Activated naive CD4-positive, alpha-beta T cell treated with anti-CD3 and anti-CD28 coated beads, Interleukin-2, amount 50 U/mL, for 16 hours (primary cell): ENCODE measurements at regions not wholly inside any gene's neighbourhood (a gene's known extent, or its start where the extent isn't known, plus 50 kb on each side); places are given as distances from the start of the nearest gene placed in this dataset.

ENCODE experiments used
- DNase-seq: peaks from one replicate; pipeline ENCODE4 v3.0.0-alpha.2; 2020

- no peak for DNase-seq
Observed at GRCh38 chr13:107075576-107075975, 507.6 kb upstream of the ARGLU1 start.

GRCh38 chr13:107070792-107071191, 502.9 kb upstream of the ARGLU1 start:
- no peak for DNase-seq

- DNase-seq: no peak
Observed at GRCh38 chr13:107069108-107069776, 501.3 kb upstream of the ARGLU1 start.

- DNase-seq: no peak
Observed at GRCh38 chr13:107067381-107067780, 499.4 kb upstream of the ARGLU1 start.

- DNase-seq: no peak
Observed at GRCh38 chr13:107066355-107066754, 498.4 kb upstream of the ARGLU1 start.

- no peak for DNase-seq
Observed at GRCh38 chr13:107065036-107065435, 497.1 kb upstream of the ARGLU1 start.

GRCh38 chr13:107057028-107057631, 489.2 kb upstream of the ARGLU1 start:
- no peak for DNase-seq

- no peak for DNase-seq
Observed at GRCh38 chr13:107043021-107043956, 475.4 kb upstream of the ARGLU1 start.

- no peak for DNase-seq
Observed at GRCh38 chr13:107035778-107036177, 467.8 kb upstream of the ARGLU1 start.

GRCh38 chr13:107035186-107035585, 467.2 kb upstream of the ARGLU1 start:
- DNase-seq: no peak

- no peak for DNase-seq
Observed at GRCh38 chr13:107034236-107034872, 466.4 kb upstream of the ARGLU1 start.

GRCh38 chr13:107031716-107032115, 463.8 kb upstream of the ARGLU1 start:
- no peak for DNase-seq

GRCh38 chr13:107028751-107029150, 460.8 kb upstream of the ARGLU1 start:
- no peak for DNase-seq

- no peak for DNase-seq
Observed at GRCh38 chr13:107025991-107026390, 458.1 kb upstream of the ARGLU1 start.

GRCh38 chr13:107023335-107023734, 455.4 kb upstream of the ARGLU1 start:
- no peak for DNase-seq

GRCh38 chr13:107020393-107020792, 452.5 kb upstream of the ARGLU1 start:
- DNase-seq: no peak

GRCh38 chr13:107018285-107018684, 450.3 kb upstream of the ARGLU1 start:
- no peak for DNase-seq

- DNase-seq: no peak
Observed at GRCh38 chr13:107006661-107007060, 438.7 kb upstream of the ARGLU1 start.

GRCh38 chr13:107005577-107005976, 437.6 kb upstream of the ARGLU1 start:
- DNase-seq: no peak

- no peak for DNase-seq
Observed at GRCh38 chr13:107003911-107004310, 436.0 kb upstream of the ARGLU1 start.

- no peak for DNase-seq
Observed at GRCh38 chr13:106998664-106999063, 430.7 kb upstream of the ARGLU1 start.

- DNase-seq: no peak
Observed at GRCh38 chr13:106997696-106998095, 429.8 kb upstream of the ARGLU1 start.
